Kidney (tissue), 13 donors: ENCODE measurements at regions not wholly inside any gene's neighbourhood (a gene's known extent, or its start where the extent isn't known, plus 50 kb on each side); places are given as distances from the start of the nearest gene placed in this dataset.
A peak's percentile ranks its signal among the peaks of the same experiment; 100 is the strongest.

ENCODE experiments used
- DNase-seq, 5 donors: peaks; one replicate each; pipeline ENCODE4 v3.0.0-alpha.2; 2013 to 2020
- FAIRE-seq: peaks from 2 replicates; lab custom pipeline; 2012; peaks lifted over from hg19 to GRCh38; lab: Jason Lieb, UNC
- H3K27ac ChIP-seq, 2 donors: one replicate each; pipeline ENCODE4 v1.7.0; 2013; ENCODE audit warnings: low read depth in 2 of 2, low read length in 2 of 2, inconsistent platforms in 1 of 2
- H3K27me3 ChIP-seq: one replicate; pipeline ENCODE4 v1.7.1; 2013; ENCODE audit warnings: low read length, inconsistent platforms; ENCODE audit not compliant: control insufficient read depth, insufficient read depth
- H3K36me3 ChIP-seq, 3 donors: one replicate each; pipeline versions ENCODE4 v1.7.0 to v1.7.1; 2013; ENCODE audit warnings: low read length in 3 of 3, control low read depth in 1 of 3, inconsistent platforms in 1 of 3; ENCODE audit not compliant: insufficient read depth in 3 of 3, control insufficient read depth in 2 of 3
- H3K4me1 ChIP-seq, 3 donors: one replicate each; pipeline versions ENCODE4 v1.7.0 to v1.7.1; 2013; ENCODE audit warnings: low read length in 3 of 3, inconsistent platforms in 1 of 3, low read depth in 1 of 3; ENCODE audit not compliant: control insufficient read depth in 2 of 3, insufficient read depth in 2 of 3
- H3K4me3 ChIP-seq, 3 donors: one replicate each; pipeline versions ENCODE4 v1.7.0 to v1.8.1; 2013; ENCODE audit warnings: low read length in 3 of 3, control low read depth in 1 of 3, inconsistent platforms in 1 of 3
- H3K9ac ChIP-seq, 3 donors: one replicate each; pipeline versions ENCODE4 v1.7.0 to v1.7.1; 2013; ENCODE audit warnings: low read length in 3 of 3, control low read depth in 1 of 3, inconsistent platforms in 1 of 3
- H3K9me3 ChIP-seq, 3 donors: one replicate each; pipeline versions ENCODE4 v1.7.0 to v1.7.1; 2013; ENCODE audit warnings: low read length in 3 of 3, control low read depth in 1 of 3, inconsistent platforms in 1 of 3; ENCODE audit not compliant: control insufficient read depth in 2 of 3, insufficient read depth in 1 of 3
- intact Hi-C: fragments of 100-400 bp; cut with DNase I; formaldehyde crosslinking; loops from one replicate; pipeline ENCODE4 v1.11.1; 2022
- TF ChIP-seq, protein P1 (sequence below): IDR thresholded peaks from 3 replicates; pipeline ENCODE4 v1.5.1; 2012; ENCODE audit warnings: mild to moderate bottlenecking, moderate library complexity, borderline replicate concordance; ENCODE audit not compliant: insufficient read depth; ENCODE audit errors: extremely low read depth
- donor health status: control.
- donor health status: control.
- donor health status: control.
- donor health status: control.
- donor health status: control.
- donor health status: DM: yes; HTN: yes; CAD: no.
- donor health status: Normal renal cell carcinoma (clear cell type).

DNA sequence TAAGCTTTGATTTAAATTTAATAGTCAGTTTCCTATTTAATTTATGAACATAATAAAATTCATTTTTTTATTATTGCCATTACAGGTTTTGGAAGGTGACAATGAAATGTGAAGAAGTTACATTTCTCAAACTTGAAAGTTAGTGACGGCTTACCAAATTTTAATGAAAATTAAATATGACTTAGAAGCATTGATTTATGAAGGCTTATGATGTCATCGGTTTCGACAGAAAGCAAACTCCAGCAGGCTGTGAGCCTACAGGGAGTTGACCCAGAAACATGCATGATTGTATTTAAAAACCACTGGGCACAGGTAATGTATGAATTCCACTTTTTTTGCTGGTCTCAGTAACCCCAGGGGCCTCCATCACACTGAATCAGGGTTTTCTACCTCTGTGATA lies 157.1 kb downstream of the FHIP1A start:
- TF ChIP-seq, protein P1, sequence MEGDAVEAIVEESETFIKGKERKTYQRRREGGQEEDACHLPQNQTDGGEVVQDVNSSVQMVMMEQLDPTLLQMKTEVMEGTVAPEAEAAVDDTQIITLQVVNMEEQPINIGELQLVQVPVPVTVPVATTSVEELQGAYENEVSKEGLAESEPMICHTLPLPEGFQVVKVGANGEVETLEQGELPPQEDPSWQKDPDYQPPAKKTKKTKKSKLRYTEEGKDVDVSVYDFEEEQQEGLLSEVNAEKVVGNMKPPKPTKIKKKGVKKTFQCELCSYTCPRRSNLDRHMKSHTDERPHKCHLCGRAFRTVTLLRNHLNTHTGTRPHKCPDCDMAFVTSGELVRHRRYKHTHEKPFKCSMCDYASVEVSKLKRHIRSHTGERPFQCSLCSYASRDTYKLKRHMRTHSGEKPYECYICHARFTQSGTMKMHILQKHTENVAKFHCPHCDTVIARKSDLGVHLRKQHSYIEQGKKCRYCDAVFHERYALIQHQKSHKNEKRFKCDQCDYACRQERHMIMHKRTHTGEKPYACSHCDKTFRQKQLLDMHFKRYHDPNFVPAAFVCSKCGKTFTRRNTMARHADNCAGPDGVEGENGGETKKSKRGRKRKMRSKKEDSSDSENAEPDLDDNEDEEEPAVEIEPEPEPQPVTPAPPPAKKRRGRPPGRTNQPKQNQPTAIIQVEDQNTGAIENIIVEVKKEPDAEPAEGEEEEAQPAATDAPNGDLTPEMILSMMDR, result no peak
- no peak overlapping the region for H3K9ac ChIP-seq
- H3K27me3 ChIP-seq, result no peaks in the 10 kb centered on the region
- DNase-seq (no peak), FAIRE-seq (no peak)
- H3K9me3 ChIP-seq, result no peaks in the 10 kb centered on the region
- H3K27ac ChIP-seq, result no peak overlapping the region
- no peak overlapping the region for H3K4me3 ChIP-seq
- H3K4me1 ChIP-seq, result peaks cover 0 to 8% (median 3%) of the 10 kb centered on the region in 3 donors
- intact Hi-C loops, result no loop called here
- H3K36me3 ChIP-seq, result no peaks in the 10 kb centered on the region

DNA sequence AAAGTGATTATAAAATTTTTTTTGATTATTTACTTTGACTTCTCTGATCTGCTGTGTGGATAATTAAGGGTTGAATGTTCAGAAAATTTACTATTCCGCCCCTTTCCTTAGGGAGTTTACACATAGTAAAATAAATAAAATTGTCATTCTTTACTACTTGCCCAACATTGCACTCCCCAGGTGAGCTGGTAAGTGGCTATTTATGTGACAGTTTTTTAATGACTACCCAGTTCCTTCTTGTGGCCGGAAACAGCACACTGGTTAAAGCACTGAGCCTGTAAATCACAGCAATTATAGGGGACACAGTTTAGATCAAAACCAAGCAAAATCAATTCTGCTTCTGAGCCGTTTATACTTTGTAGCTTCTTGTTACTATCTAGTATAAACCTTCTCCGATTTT lies 158.1 kb downstream of the FHIP1A start:
- TF ChIP-seq, protein P1, result no peak
- peaks cover 0 to 8% (median 3%) of the 10 kb centered on the region in 3 donors for H3K4me1 ChIP-seq
- no peak overlapping the region for H3K27ac ChIP-seq
- H3K36me3 ChIP-seq, result no peaks in the 10 kb centered on the region
- H3K27me3 ChIP-seq, result no peaks in the 10 kb centered on the region
- H3K9ac ChIP-seq, result no peak overlapping the region
- DNase-seq (peak in 2 of 5 donors; percentile 51 to 55), FAIRE-seq (no peak)
- H3K4me3 ChIP-seq, result no peak overlapping the region
- H3K9me3 ChIP-seq, result no peaks in the 10 kb centered on the region
- intact Hi-C loops, result no loop called here

- TF ChIP-seq, protein P1, result no peak
- H3K27me3 ChIP-seq, result no peaks in the 10 kb centered on the region
- no peak overlapping the region for H3K27ac ChIP-seq
- FAIRE-seq, result no peak
- intact Hi-C loops, result no loop called here
- no peak for DNase-seq
- H3K9ac ChIP-seq, result no peak overlapping the region
- H3K4me1 ChIP-seq, result peaks cover 0 to 8% (median 3%) of the 10 kb centered on the region in 3 donors
- H3K36me3 ChIP-seq, result no peaks in the 10 kb centered on the region
- H3K4me3 ChIP-seq, result no peak overlapping the region
- H3K9me3 ChIP-seq, result no peaks in the 10 kb centered on the region
Measured at GRCh38 chr4:151568966-151569365, 160.0 kb downstream of the FHIP1A start.

DNA sequence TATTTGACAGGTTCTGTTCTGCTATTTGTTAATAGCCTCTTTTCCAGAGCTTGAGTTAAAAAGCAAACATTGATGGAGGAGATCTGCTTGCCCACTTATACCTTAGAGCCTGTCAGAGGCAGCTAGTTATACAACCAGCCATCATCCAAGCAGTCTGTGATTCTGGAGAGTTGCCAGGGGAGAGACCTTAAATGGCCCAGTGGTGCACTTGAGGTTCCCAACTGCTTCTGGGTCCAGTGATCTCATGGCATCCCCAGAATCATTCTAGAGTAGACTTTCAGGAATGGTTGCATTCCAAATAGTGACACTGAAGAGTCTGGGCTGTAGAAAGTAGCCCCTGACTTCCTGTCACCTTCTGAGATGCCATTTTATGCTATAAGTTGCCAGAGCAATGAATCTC lies 160.7 kb downstream of the FHIP1A start:
- Histone ChIP-seq H3K9ac (no peak overlapping the region), H3K9me3 (no peaks in the 10 kb centered on the region), H3K27me3 (no peaks in the 10 kb centered on the region), H3K4me1 (peaks cover 0 to 8% (median 3%) of the 10 kb centered on the region in 3 donors), H3K4me3 (no peak overlapping the region), H3K36me3 (no peaks in the 10 kb centered on the region), H3K27ac (no peak overlapping the region)
- DNase-seq (peak in 1 of 5 donors; percentile 29), FAIRE-seq (no peak)
- TF ChIP-seq, protein P1, result no peak
- intact Hi-C loops, result no loop called here
